Ovary (tissue), 3 donors: ENCODE measurements at regions not wholly inside any gene's neighbourhood (a gene's known extent, or its start where the extent isn't known, plus 50 kb on each side); places are given as distances from the start of the nearest gene placed in this dataset.

Source experiments
- EP300 ChIP-seq: sonication (generic); formaldehyde crosslinking; IDR thresholded peaks from one replicate; pipeline ENCODE4 v1.6.1; 2017; ENCODE audit warnings: antibody characterized with exemption
- POLR2A ChIP-seq: fragments of 450-650 bp; IDR thresholded peaks from one replicate; pipeline ENCODE4 v1.6.1; 2017; ENCODE audit warnings: antibody characterized with exemption, mild to moderate bottlenecking, moderate library complexity
- TF ChIP-seq, protein P1 (sequence below), 3 donors: fragments of 450-650 bp in 2 of 3; fragments of 200-600 bp in 1 of 3; IDR thresholded peaks; one replicate each; pipeline versions ENCODE4 v1.5.1 to v1.8.0; 2016 to 2022; ENCODE audit warnings: antibody characterized with exemption in 3 of 3, mild to moderate bottlenecking in 1 of 3
- donor health status: DM: no; HTN: no; CAD: no.

DNA sequence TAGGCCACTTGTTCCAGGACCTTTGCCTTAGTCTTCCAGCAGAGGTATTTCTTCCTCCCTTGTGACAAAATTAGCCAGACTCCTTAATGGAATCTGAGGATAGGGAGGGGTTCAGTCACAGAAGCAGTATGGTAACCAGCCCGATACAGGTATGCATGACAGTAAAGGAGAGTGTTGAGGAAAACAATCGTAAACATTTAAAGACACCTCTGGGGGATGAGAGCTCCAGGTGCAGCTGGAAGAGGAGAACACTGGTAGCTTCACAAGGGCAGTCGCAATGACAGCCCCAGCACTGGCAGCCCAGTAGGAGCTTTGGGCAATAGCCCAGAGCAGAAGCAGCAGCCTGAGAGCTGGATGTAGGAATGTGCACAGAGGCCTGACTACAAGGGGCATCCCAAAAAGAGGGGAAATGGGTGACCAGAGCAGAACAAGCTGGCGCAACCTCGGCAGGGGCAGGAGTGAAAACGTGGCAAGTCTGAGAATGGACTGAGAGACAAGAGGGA lies 344.9 kb upstream of the JAG1 start:
- TF ChIP-seq, protein P1, sequence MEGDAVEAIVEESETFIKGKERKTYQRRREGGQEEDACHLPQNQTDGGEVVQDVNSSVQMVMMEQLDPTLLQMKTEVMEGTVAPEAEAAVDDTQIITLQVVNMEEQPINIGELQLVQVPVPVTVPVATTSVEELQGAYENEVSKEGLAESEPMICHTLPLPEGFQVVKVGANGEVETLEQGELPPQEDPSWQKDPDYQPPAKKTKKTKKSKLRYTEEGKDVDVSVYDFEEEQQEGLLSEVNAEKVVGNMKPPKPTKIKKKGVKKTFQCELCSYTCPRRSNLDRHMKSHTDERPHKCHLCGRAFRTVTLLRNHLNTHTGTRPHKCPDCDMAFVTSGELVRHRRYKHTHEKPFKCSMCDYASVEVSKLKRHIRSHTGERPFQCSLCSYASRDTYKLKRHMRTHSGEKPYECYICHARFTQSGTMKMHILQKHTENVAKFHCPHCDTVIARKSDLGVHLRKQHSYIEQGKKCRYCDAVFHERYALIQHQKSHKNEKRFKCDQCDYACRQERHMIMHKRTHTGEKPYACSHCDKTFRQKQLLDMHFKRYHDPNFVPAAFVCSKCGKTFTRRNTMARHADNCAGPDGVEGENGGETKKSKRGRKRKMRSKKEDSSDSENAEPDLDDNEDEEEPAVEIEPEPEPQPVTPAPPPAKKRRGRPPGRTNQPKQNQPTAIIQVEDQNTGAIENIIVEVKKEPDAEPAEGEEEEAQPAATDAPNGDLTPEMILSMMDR (IDR thresholded peaks at IDR 0.05): no peak
- TF ChIP-seq POLR2A (no peak), EP300 (no peak)
